Nephron (organoid): ENCODE measurements at regions not wholly inside any gene's neighbourhood (a gene's known extent, or its start where the extent isn't known, plus 50 kb on each side); places are given as distances from the start of the nearest gene placed in this dataset.

ENCODE experiments used
- H3K27ac Mint-ChIP-seq, 3 experiments: 2 replicates each; pipeline ENCODE4 v1.8.0; 2020; ENCODE audit warnings: mixed read lengths in 3 of 3, mild to moderate bottlenecking in 2 of 3, moderate library complexity in 1 of 3
- H3K27me3 Mint-ChIP-seq: 2 replicates; pipeline ENCODE4 v1.8.0; 2021; ENCODE audit warnings: low read depth, mild to moderate bottlenecking, moderate library complexity, mixed read lengths
- H3K36me3 Mint-ChIP-seq: 2 replicates; pipeline ENCODE4 v1.8.0; 2020; ENCODE audit warnings: low read depth, mixed read lengths
- H3K4me1 Mint-ChIP-seq: 2 replicates; pipeline ENCODE4 v1.8.0; 2020; ENCODE audit warnings: mixed read lengths
- H3K4me3 Mint-ChIP-seq, 3 experiments: 2 replicates each; pipeline ENCODE4 v1.8.0; 2020; ENCODE audit warnings: mild to moderate bottlenecking in 3 of 3, mixed read lengths in 3 of 3, moderate library complexity in 2 of 3
- H3K9me3 Mint-ChIP-seq: 2 replicates; pipeline ENCODE4 v1.8.0; 2020; ENCODE audit warnings: mixed read lengths
- TF ChIP-seq, protein P1 (sequence below), 3 experiments: fragments of 200-600 bp; sonication (generic); IDR thresholded peaks; one replicate each; pipeline ENCODE4 v1.5.0; 2021; ENCODE audit warnings: antibody characterized with exemption in 3 of 3; ENCODE audit not compliant: unreplicated experiment in 3 of 3

DNA sequence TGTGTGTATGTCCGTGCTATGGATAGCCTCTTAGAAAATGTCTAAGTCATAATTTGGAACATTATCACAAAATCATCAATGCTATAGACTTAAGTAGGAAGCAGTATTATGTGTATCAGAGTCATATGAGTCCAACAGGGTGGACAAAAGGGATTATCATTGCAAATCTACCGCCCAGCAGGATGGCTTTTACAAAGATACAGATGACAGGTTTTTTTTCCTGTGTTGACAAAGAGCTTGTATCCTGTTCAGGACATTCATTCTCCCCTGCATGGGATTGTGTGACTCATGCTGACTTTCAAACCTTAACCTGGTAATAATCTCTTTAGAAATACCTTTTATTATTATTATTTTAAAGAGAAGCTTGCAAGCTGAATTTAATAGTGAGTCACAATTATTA lies 310.3 kb upstream of the GNPDA2 start:
- peaks cover 2% of the 10 kb centered on the region for H3K9me3 Mint-ChIP-seq
- H3K27me3 Mint-ChIP-seq = no peaks in the 10 kb centered on the region
- H3K27ac Mint-ChIP-seq = no peak overlapping the region
- H3K4me3 Mint-ChIP-seq = no peak overlapping the region
- H3K36me3 Mint-ChIP-seq = no peaks in the 10 kb centered on the region
- peaks cover 9% of the 10 kb centered on the region for H3K4me1 Mint-ChIP-seq
- TF ChIP-seq, protein P1, sequence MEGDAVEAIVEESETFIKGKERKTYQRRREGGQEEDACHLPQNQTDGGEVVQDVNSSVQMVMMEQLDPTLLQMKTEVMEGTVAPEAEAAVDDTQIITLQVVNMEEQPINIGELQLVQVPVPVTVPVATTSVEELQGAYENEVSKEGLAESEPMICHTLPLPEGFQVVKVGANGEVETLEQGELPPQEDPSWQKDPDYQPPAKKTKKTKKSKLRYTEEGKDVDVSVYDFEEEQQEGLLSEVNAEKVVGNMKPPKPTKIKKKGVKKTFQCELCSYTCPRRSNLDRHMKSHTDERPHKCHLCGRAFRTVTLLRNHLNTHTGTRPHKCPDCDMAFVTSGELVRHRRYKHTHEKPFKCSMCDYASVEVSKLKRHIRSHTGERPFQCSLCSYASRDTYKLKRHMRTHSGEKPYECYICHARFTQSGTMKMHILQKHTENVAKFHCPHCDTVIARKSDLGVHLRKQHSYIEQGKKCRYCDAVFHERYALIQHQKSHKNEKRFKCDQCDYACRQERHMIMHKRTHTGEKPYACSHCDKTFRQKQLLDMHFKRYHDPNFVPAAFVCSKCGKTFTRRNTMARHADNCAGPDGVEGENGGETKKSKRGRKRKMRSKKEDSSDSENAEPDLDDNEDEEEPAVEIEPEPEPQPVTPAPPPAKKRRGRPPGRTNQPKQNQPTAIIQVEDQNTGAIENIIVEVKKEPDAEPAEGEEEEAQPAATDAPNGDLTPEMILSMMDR (IDR thresholded peaks at IDR 0.05; ENCODE audit: unreplicated experiment in 3 of 3) = no peak

DNA sequence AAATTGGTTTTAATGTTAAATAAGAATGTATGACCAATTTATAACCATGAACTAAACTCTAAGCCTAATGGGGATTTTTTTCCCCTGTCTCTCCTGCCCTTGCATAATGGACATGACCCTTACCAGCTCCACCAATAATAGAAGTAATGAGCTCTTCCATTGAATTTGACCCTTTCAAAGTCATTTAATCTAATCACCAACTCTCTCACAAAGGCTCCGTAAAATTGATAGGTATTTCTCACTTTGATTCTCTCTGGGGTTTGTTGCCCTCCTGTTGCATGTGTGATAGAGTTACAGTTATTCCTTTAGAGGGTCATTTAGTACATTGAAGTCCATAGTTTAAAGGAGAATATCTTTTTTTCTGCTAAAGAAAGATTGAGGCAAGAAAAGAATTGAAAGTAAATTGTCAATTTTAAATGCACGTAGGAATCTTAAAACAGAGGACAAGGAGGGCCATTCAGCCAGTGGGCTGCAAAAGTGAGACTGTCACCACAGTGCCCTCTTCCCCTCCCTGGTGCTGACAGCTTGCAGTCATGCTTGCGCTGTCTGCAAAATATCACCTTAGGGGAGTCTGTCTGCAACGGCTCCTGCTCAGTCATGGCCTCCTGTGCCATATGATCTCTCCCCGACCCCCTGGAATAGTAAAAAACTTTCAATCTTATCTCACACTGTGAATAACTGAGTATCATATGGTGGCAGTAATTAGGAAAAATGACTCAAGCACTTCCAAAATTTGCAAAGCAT lies 307.5 kb upstream of the GNPDA2 start:
- H3K4me1 Mint-ChIP-seq = peaks cover 9% of the 10 kb centered on the region
- H3K9me3 Mint-ChIP-seq = no peaks in the 10 kb centered on the region
- TF ChIP-seq, protein P1 (IDR thresholded peaks at IDR 0.05; ENCODE audit: unreplicated experiment in 3 of 3) = no peak
- no peak overlapping the region for H3K27ac Mint-ChIP-seq
- no peak overlapping the region for H3K4me3 Mint-ChIP-seq
- no peaks in the 10 kb centered on the region for H3K27me3 Mint-ChIP-seq
- no peaks in the 10 kb centered on the region for H3K36me3 Mint-ChIP-seq

GRCh38 chr4:45030059-45030458 lies 303.7 kb upstream of the GNPDA2 start:
- no peaks in the 10 kb centered on the region for H3K27me3 Mint-ChIP-seq
- H3K4me3 Mint-ChIP-seq = no peak overlapping the region
- H3K4me1 Mint-ChIP-seq = peaks cover 9% of the 10 kb centered on the region
- TF ChIP-seq, protein P1 (IDR thresholded peaks at IDR 0.05; ENCODE audit: unreplicated experiment in 3 of 3) = no peak
- no peak overlapping the region for H3K27ac Mint-ChIP-seq
- H3K9me3 Mint-ChIP-seq = no peaks in the 10 kb centered on the region
- no peaks in the 10 kb centered on the region for H3K36me3 Mint-ChIP-seq

GRCh38 chr4:45007508-45007907 lies 281.2 kb upstream of the GNPDA2 start:
- Mint-ChIP-seq H3K27me3 (no peaks in the 10 kb centered on the region), H3K4me3 (no peak overlapping the region), H3K36me3 (no peaks in the 10 kb centered on the region), H3K27ac (no peak overlapping the region), H3K9me3 (no peaks in the 10 kb centered on the region), H3K4me1 (peaks cover 5% of the 10 kb centered on the region)
- TF ChIP-seq, protein P1 (IDR thresholded peaks at IDR 0.05; ENCODE audit: unreplicated experiment in 3 of 3) = no peak

- Mint-ChIP-seq H3K9me3 (no peaks in the 10 kb centered on the region), H3K27me3 (no peaks in the 10 kb centered on the region), H3K36me3 (no peaks in the 10 kb centered on the region), H3K4me1 (peaks cover 5% of the 10 kb centered on the region), H3K27ac (no peak overlapping the region), H3K4me3 (no peak overlapping the region)
- TF ChIP-seq, protein P1 (IDR thresholded peaks at IDR 0.05; ENCODE audit: unreplicated experiment in 3 of 3) = no peak
These were observed 279.7 kb upstream of the GNPDA2 start for GRCh38 chr4:45006078-45006477.
